CMK (cell line): ENCODE measurements at regions not wholly inside any gene's neighbourhood (a gene's known extent, or its start where the extent isn't known, plus 50 kb on each side); places are given as distances from the start of the nearest gene placed in this dataset.
"Not testable (repeated sequence)": the region's sequence is repeated elsewhere in the genome, so short reads cannot be mapped to it uniquely, and the experiment has no call there.

Source experiments
- DNase-seq: peaks from one replicate; pipeline ENCODE4 v3.0.0-alpha.2; 2010; ENCODE audit warnings: low read depth

- DNase-seq, result no peak
Observed at GRCh38 chr20:48041078-48041780, 255.9 kb upstream of the SULF2 start.

GRCh38 chr20:48040491-48040890, 255.2 kb upstream of the SULF2 start:
- DNase-seq, result no peak

DNA sequence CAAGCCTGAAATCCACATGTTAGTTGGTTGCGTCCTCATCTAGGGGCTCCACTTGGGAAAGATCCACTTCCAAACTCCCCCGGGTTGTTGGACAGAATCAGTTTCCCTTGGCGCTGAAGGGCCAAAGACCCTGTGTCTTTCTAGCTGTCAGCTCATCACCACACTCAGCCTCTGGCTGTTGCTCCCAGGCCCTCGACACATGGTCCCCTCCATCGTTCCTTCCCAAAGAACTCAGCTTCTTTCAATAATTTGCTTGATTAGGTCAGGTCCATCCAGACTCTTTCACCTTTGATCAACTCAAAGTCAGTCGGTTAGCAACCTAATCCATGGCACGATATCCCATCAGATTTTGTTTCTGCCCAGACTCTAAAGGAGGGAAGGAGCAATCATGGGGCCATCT, 254.8 kb upstream of the SULF2 start:
- no peak for DNase-seq

DNA sequence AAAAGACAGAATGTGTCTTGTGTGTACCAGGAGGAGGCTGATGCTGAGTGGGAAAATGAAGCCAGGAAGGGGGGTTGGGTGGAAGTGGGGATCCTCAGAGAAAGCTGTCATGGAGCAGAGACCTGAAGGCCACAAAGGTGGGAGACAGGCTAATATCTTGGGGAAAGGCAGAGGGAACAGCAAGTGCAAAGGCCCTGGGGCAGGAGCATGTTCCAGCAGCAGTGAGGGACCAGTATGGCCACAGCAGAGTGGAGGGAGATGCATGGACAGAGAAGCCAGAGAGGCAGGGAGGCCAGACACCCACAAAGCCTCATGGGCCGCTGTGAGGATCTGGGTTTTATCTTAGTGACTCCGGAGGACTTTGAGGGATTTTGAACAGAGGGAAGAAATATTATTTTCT, 254.2 kb upstream of the SULF2 start:
- no peak for DNase-seq

DNA sequence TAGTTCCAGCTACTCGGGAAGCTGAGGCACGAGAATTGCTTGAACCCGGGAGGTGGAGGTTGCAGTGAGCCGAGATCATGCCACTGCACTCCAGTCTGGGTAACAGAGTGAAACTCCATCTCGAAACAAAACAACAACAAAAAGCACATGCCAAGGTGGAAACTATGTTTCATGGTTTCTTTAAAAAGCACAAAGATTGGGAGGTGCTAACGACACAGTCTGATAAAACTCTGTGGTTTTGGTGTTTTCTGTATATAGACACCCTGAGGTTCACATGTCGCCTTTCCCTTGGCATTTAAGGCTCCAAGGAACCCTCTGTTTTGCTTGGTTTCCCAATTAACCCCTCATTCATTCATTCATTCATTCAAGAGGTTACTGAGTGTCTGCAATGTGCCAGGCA, 253.4 kb upstream of the SULF2 start:
- no peak for DNase-seq

GRCh38 chr20:48037798-48038197, 252.5 kb upstream of the SULF2 start:
- not testable (repeated sequence) for DNase-seq

DNA sequence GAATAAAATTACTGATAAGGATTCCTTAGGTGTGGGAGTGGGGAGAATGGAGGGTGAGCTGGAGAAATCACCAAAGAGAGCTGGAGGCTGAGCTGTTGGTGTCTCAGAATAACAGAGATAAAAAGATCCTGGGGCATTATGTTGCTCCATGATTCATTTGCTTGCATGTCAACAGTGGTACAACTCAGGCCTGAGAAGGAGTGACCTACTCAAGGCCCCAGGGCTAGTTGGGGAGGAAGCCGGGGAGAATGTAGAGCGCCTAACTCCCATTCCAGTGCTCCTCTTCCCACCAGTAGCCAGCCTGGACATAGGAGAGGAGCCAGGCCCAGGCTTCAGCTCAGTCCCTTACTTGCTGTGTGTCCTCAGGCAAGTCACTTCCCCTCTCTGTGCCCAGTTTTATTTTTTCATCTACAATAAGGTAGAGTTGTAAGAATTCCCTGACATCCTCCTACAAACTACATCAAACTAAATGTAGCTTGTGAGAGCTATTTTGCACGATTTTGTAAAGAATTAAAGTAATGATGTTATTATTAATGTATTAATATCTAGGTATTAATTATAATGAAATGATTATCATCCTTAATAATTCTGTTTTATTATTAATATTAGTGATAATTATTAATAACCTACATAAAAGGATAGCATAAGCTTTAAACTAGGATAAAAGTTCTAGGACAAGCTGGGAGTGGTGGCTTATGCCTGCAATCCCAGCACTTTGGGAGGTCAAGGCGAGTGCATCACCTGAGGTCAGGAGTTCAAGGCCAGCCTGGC, 250.9 kb upstream of the SULF2 start:
- no peak for DNase-seq

DNA sequence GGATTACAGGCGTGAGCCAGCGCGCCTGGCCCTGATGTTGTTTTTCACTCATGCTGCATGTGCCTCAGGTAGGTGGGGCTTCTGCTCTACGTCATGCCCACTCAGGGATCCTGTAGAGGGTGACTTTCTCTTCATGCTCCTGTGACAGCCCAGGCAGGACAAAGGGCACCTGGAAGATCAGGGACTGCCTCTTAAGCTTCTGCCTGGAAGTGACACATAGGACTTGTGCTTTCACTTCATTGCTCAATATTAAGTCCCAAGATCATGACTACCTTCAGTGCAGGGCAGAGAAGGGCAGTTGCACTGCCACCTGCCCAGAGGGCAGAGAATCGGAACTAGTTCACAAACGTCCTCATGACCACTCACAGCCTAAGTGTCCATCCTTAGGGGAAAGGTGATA, 249.5 kb upstream of the SULF2 start:
- no peak for DNase-seq

DNA sequence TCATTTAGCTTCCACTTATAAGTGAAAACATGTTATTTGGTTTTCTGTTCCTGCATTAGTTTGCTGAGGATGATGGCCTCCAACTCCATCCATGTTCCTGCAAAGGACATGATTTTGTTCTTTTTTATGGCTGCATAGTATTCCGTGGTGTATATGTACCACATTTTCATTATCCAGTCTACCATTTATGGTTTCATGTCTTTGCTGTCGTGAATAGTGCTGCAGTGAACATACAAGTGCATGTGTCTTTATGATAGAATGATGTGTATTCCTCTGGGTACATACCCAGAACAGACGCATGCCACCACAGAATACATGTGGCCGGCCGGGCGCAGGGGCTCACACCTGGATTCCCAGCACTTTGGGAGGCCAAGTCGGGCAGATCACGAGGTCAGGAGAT, 247.7 kb upstream of the SULF2 start:
- DNase-seq, result not testable (repeated sequence)

DNA sequence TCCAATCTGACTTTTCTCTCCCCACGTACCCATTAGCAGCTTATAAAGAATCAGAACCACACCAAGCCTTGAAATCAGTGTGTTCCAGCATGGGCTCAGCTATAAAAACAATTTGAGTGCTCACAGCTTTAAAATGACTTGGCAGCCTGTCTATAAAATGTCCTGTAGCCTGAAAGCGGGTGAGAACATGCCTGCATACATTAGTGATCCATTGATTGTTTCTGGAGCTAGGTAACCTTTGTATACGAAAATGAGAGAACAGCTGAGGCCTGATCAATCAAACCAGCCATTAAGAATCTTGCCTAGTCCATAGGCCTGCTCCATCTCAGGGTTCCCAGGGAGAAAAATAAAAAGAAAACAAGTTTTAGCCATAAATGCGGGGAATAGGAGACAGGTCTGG, 245.8 kb upstream of the SULF2 start:
- DNase-seq, result no peak

GRCh38 chr20:48026981-48027592, 241.8 kb upstream of the SULF2 start:
- DNase-seq, result no peak

- DNase-seq, result no peak
Observed at GRCh38 chr20:48025661-48026060, 240.4 kb upstream of the SULF2 start.

DNA sequence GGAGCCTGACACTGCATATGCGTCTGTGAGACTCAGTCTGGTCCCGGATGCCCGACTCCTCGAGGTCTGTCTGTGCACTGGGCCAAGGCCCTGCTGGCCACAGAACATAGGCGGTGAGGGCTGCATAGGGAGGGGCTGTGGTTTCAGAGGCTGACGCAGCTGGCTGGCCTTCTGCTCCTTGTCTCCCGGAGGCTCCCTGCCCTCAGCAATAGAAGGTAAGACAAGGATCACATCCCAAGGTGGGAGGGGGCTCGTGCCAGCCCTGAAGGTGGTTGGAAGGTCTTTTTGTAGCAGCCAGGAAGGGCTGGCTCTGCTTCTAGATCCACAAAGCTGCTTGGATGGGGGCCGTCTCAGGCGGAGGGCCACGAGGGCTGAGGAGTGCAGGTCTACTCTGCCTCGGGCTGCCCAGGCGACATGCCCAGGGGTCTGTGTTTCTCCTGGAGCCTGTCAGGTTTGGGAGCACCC, 239.8 kb upstream of the SULF2 start:
- no peak for DNase-seq

DNA sequence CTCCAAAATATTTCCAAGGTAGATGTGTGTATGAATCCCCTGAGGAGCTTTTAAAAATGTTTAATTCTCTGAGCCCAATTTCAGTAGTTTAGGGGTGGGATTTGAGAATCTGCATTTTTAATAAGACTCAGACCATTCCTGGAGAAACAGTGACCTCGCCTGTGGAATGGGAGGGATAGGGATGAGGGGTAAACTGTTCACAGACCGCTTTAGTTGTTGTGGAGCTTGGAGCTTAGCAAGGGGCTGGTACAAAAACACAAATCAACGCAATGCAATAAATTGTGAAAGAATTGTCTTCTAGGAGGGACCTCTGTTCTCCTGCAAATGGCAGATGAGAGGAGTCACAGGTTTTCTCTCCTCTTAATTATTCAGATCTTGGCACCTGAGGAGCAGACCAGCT, 239.3 kb upstream of the SULF2 start:
- no peak for DNase-seq

- DNase-seq, result not testable (repeated sequence)
Observed at GRCh38 chr20:48020696-48021095, 235.4 kb upstream of the SULF2 start.

DNA sequence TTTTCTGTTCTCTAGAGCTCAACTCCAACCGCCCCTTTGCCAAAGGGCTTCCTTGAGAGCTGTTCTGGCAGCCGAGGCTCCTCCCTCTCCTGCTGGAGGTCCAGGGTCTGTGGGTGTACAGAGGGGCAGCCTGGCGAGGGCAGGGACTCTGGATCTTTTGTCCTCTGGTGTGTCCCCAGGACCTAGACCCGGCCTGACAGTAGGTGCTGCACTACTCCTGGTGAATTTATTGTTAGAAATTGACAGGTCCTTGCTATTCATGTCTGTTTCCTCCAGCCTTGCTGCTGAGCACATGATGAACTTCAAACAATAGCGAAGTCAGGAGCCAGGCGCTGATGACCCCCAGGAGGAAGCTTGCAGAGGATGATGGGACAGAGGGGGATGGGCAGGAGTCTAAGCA, 234.7 kb upstream of the SULF2 start:
- DNase-seq, result no peak

DNA sequence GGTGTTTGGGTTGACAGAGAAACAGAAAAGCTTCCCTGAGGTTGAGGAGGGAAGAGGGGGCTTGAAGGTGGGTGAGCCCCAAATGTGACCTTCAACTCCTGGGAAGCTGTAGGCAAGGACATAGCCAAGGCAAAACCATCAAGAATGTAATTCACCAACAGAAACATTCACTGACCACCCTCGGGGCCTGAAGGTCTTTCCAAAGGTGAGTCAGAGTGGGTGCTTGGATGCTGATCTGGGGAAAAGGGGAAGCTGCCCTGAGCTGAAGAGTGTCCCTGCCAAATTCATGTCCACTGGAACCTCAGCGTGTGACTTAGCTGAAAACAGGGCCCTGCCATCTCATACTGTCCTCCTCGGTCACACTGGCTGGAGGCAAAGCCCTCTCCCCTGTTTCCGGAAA, 234.2 kb upstream of the SULF2 start:
- DNase-seq, result no peak

- not testable (repeated sequence) for DNase-seq
Observed at GRCh38 chr20:48018851-48019250, 233.6 kb upstream of the SULF2 start.

GRCh38 chr20:48017992-48018391, 232.7 kb upstream of the SULF2 start:
- DNase-seq, result no peak

GRCh38 chr20:48017509-48017908, 232.2 kb upstream of the SULF2 start:
- DNase-seq, result no peak

- no peak for DNase-seq
Observed at GRCh38 chr20:48015943-48016723, 230.9 kb upstream of the SULF2 start.

GRCh38 chr20:48015141-48015910, 230.0 kb upstream of the SULF2 start:
- no peak for DNase-seq
